Mesodermal cell (in vitro differentiated cells): ENCODE measurements at regions not wholly inside any gene's neighbourhood (a gene's known extent, or its start where the extent isn't known, plus 50 kb on each side); places are given as distances from the start of the nearest gene placed in this dataset.
"Not testable (repeated sequence)": the region's sequence is repeated elsewhere in the genome, so short reads cannot be mapped to it uniquely, and the experiment has no call there.

Experiments
- H3K27ac ChIP-seq: 2 replicates; pipeline ENCODE4 v1.7.0; 2013; ENCODE audit warnings: mild to moderate bottlenecking, low read depth, low read length, moderate library complexity; ENCODE audit not compliant: severe bottlenecking
- H3K36me3 ChIP-seq: 2 replicates; pipeline ENCODE4 v1.7.1; 2013; ENCODE audit warnings: mild to moderate bottlenecking, low read length, moderate library complexity; ENCODE audit not compliant: control insufficient read depth, insufficient read depth
- H3K4me1 ChIP-seq: one replicate; pipeline ENCODE4 v1.7.1; 2013; ENCODE audit warnings: mild to moderate bottlenecking, low read length; ENCODE audit not compliant: insufficient read depth, control insufficient read depth, poor library complexity, severe bottlenecking
- H3K4me3 ChIP-seq: 2 replicates; pipeline ENCODE4 v1.7.0; 2013; ENCODE audit warnings: low read length, control low read depth, mild to moderate bottlenecking; ENCODE audit not compliant: insufficient read depth, poor library complexity, severe bottlenecking; ENCODE audit errors: extremely low read depth
- H3K9me3 ChIP-seq: 2 replicates; pipeline ENCODE4 v1.7.1; 2013; ENCODE audit warnings: mild to moderate bottlenecking, low read length, moderate library complexity; ENCODE audit not compliant: control insufficient read depth
- WGBS, 2 experiments: methylation state at CpG; one replicate each; pipeline ENCODE4 v1.1.5; 2013; ENCODE audit warnings: missing lambda C conversion rate in 2 of 2; ENCODE audit not compliant: insufficient coverage in 2 of 2; 5-methylcytosine and 5-hydroxymethylcytosine counted together

DNA sequence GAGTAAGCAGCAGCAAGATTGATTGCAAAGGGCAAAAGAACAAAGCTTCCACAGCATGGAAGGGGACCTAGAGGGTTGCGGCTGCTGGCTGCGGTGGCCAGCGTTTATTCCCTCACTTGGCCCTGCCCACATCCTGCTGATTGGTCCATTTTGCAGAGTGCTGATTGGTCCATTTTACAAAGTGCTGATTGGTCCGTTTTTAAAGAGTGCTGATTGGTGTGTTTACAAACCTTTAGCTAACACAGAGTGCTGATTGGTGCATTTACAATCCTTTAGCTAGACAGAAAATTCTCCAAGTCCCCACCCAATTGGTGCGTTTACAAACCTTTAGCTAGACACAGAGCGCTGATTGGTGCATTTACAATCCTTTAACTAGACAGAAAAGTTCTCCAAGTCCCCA lies 194.4 kb downstream of the MC4R start:
- not testable (repeated sequence) for H3K9me3 ChIP-seq, H3K4me1 ChIP-seq, H3K36me3 ChIP-seq, H3K4me3 ChIP-seq, H3K27ac ChIP-seq
- WGBS, 2 experiments, result 96% methylated on average over 5 of the region's 6 CpGs

- Histone ChIP-seq H3K4me3 (no peak overlapping the region), H3K27ac (no peak overlapping the region), H3K36me3 (no peaks in the 10 kb centered on the region), H3K9me3 (no peaks in the 10 kb centered on the region), H3K4me1 (no peaks in the 10 kb centered on the region)
- 60% methylated on average over 1 of the region's 1 CpG; no CpG with 5 or more reads in 1 of the 2 experiments for WGBS, 2 experiments
These were observed 196.3 kb downstream of the MC4R start for GRCh38 chr18:60176259-60176658.

GRCh38 chr18:60174832-60175231 lies 197.7 kb downstream of the MC4R start:
- H3K36me3 ChIP-seq, result no peaks in the 10 kb centered on the region

DNA sequence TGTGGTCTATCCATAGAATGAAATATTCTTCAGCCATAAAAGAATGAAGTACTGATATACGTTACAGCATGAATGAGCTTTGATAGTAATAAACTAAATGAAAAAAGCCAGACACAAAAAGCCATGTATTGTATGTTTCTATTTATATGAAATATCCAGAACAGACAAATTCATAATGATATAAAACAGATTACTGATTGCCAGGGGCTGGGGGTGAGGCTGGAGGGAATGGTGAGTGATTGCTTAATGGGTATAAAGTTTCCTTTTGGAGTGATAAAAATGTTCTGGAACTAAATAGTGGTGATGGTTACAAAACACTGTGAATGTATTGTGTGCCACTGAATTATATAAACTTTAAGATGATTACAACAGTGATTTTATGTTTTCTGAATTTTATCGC lies 200.5 kb downstream of the MC4R start:
- WGBS, 2 experiments, result no CpG with 5 or more reads among the region's 2 CpGs
- H3K36me3 ChIP-seq, result no peaks in the 10 kb centered on the region

More at GRCh38 chr18:60174832-60175231, 197.7 kb downstream of the MC4R start:
- WGBS, 2 experiments, result 80 to 83% methylated on average over 1 of the region's 2 CpGs
- no peaks in the 10 kb centered on the region for H3K9me3 ChIP-seq
- H3K4me1 ChIP-seq, result no peaks in the 10 kb centered on the region
- no peak overlapping the region for H3K4me3 ChIP-seq
- no peak overlapping the region for H3K27ac ChIP-seq

DNA sequence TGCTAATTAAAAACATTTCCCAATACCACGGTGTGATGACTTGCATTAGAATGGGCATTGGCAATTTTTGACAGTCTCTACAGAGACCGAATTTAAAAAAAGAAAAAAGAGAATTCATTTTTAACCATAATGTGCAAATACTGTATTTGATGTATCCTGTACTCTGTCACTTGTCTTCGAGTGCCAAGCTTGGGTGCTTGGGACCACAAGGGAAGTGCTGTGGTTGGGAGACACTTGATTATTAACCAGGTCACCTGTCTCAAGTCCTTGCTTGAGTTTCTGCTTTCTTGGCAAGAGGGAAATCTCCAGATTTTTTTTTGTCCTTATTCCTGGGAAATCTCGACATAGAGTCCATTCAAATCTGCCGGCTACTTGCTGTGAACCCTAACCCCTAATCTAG lies 209.0 kb downstream of the MC4R start:
- 90 to 100% methylated on average over 2 to 3 of the region's 5 CpGs for WGBS, 2 experiments
- no peaks in the 10 kb centered on the region for H3K9me3 ChIP-seq
- no peak overlapping the region for H3K4me3 ChIP-seq
- no peak overlapping the region for H3K27ac ChIP-seq
- H3K4me1 ChIP-seq, result no peaks in the 10 kb centered on the region
- H3K36me3 ChIP-seq, result no peaks in the 10 kb centered on the region

More for the DNA sequence above, 200.5 kb downstream of the MC4R start:
- Histone ChIP-seq H3K27ac (no peak overlapping the region), H3K4me3 (no peak overlapping the region), H3K9me3 (no peaks in the 10 kb centered on the region), H3K4me1 (no peaks in the 10 kb centered on the region)

DNA sequence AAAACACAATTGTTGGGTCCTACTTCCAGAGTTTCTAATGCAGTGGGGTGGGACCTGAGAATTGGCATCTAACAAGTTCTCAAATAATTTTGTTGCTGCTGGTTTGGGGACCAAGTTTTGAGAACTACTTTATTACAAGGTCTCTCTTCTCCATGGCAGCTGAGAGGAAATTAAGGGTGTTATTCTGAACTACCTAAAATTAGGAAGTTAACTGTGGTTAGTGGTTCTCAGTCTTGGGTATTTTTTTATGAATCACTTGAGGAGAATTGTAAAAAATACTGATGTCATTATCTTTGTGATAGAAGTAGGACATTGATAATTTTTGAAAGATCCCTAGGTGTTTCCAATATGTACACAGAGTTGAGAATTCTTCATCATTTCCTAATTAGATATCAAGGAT lies 210.2 kb downstream of the MC4R start:
- no peak overlapping the region for H3K27ac ChIP-seq
- H3K4me3 ChIP-seq, result no peak overlapping the region
- no peaks in the 10 kb centered on the region for H3K4me1 ChIP-seq
- no peaks in the 10 kb centered on the region for H3K36me3 ChIP-seq
- no peaks in the 10 kb centered on the region for H3K9me3 ChIP-seq

DNA sequence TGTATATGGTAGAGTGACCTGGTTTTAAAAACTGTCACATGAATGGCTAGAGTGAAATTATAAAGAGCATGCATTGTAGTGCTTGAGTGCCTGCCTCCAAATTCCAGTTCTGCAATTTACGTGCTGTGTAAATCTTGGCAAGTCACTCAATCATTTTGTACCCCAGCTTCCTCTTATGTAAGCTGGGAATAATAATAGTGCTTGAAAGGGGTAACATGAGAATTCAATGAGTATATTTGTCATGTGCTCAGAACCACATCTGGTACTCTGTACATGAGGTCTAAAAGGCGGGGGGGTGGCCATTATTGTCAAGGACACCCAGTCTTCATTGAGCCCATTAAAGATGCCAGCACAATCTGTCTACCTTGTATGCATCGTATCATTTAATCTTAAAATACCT lies 214.8 kb downstream of the MC4R start:
- no peaks in the 10 kb centered on the region for H3K9me3 ChIP-seq
- H3K27ac ChIP-seq, result no peak overlapping the region
- WGBS, 2 experiments, result 86% methylated on average over 1 of the region's 3 CpGs; no CpG with 5 or more reads in 1 of the 2 experiments

GRCh38 chr18:60153376-60153775 lies 219.2 kb downstream of the MC4R start:
- Histone ChIP-seq H3K4me3 (no peak overlapping the region), H3K4me1 (no peaks in the 10 kb centered on the region), H3K36me3 (no peaks in the 10 kb centered on the region), H3K27ac (no peak overlapping the region), H3K9me3 (no peaks in the 10 kb centered on the region)
- 89 to 93% methylated on average over 3 of the region's 3 CpGs for WGBS, 2 experiments

More for the DNA sequence above, 214.8 kb downstream of the MC4R start:
- Histone ChIP-seq H3K4me1 (no peaks in the 10 kb centered on the region), H3K4me3 (no peak overlapping the region), H3K36me3 (no peaks in the 10 kb centered on the region)

- 97 to 100% methylated on average over 4 to 5 of the region's 5 CpGs for WGBS, 2 experiments
- Histone ChIP-seq H3K36me3 (no peaks in the 10 kb centered on the region), H3K4me1 (no peaks in the 10 kb centered on the region), H3K4me3 (no peak overlapping the region), H3K27ac (no peak overlapping the region), H3K9me3 (no peaks in the 10 kb centered on the region)
These were observed 223.3 kb downstream of the MC4R start for GRCh38 chr18:60149316-60149715.

- no peak overlapping the region for H3K4me3 ChIP-seq
- no peaks in the 10 kb centered on the region for H3K4me1 ChIP-seq
- H3K27ac ChIP-seq, result no peak overlapping the region
- H3K36me3 ChIP-seq, result no peaks in the 10 kb centered on the region
- 94% methylated on average over 2 of the region's 5 CpGs for WGBS, 2 experiments
- H3K9me3 ChIP-seq, result no peaks in the 10 kb centered on the region
These were observed 225.3 kb downstream of the MC4R start for GRCh38 chr18:60147323-60147722.

DNA sequence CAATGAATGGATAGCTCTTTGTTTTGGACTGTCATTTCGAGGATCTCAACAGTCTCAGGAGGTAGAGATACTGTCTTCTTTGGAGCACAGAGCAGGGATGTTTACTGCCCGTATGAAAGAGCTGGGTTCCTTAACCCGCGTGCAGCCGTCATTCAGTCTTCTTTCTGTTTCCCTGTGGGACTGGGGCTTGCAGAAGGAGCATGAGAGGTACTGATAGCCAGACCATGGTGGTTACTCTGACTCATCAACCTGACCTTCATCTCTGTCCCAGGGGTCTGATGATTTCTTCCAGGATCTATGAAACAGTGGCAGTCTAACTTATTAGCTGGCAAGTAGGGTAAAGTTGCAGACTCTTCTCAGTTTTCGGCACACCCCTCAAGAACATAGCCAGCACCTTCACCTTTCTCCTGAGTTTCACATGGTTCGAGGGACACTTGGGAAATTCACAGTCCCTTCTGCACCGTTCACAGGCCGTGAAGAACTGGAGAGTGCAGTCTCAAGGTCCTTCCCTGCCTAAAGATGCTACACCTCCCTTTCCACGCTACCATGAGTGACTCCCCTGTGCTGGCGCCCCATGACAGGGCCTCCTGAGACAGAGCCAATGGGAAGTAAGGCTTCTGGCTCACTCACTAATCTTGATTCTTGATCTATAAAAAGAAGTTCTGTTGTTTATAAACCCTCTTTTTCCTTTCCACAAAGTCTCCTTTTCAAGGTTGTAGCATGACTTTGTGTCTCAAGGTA lies 226.2 kb downstream of the MC4R start:
- Histone ChIP-seq H3K27ac (no peak overlapping the region), H3K36me3 (no peaks in the 10 kb centered on the region), H3K4me1 (no peaks in the 10 kb centered on the region), H3K9me3 (no peaks in the 10 kb centered on the region), H3K4me3 (no peak overlapping the region)
- 89 to 91% methylated on average over 6 to 10 of the region's 11 CpGs for WGBS, 2 experiments
